CMK (cell line): ENCODE measurements at regions not wholly inside any gene's neighbourhood (a gene's known extent, or its start where the extent isn't known, plus 50 kb on each side); places are given as distances from the start of the nearest gene placed in this dataset.
"Not testable (repeated sequence)": the region's sequence is repeated elsewhere in the genome, so short reads cannot be mapped to it uniquely, and the experiment has no call there.

ENCODE experiments used
- DNase-seq: peaks from one replicate; pipeline ENCODE4 v3.0.0-alpha.2; 2010; ENCODE audit warnings: low read depth

- not testable (repeated sequence) for DNase-seq
These were observed 53.4 kb downstream of the AHSP start for GRCh38 chr16:31581065-31581464.

GRCh38 chr16:31601737-31602384 lies 74.2 kb downstream of the AHSP start:
- DNase-seq, result not testable (repeated sequence)

- DNase-seq, result no peak
These were observed 90.4 kb downstream of the AHSP start for GRCh38 chr16:31618130-31618529.

- DNase-seq, result no peak
These were observed 108.7 kb downstream of the AHSP start for GRCh38 chr16:31636433-31636832.

- DNase-seq, result no peak
These were observed 113.6 kb downstream of the AHSP start for GRCh38 chr16:31641279-31641678.

- DNase-seq, result not testable (repeated sequence)
These were observed 128.0 kb downstream of the AHSP start for GRCh38 chr16:31655674-31656073.

GRCh38 chr16:31664683-31665482 lies 137.2 kb downstream of the AHSP start:
- DNase-seq, result no peak

GRCh38 chr16:31674686-31675085 lies 147.0 kb downstream of the AHSP start:
- no peak for DNase-seq

- no peak for DNase-seq
These were observed 149.0 kb downstream of the AHSP start for GRCh38 chr16:31676731-31677130.

- DNase-seq, result no peak
These were observed 151.1 kb downstream of the AHSP start for GRCh38 chr16:31678649-31679325.

- not testable (repeated sequence) for DNase-seq
These were observed 161.6 kb downstream of the AHSP start for GRCh38 chr16:31689331-31689730.

- not testable (repeated sequence) for DNase-seq
These were observed 164.6 kb downstream of the AHSP start for GRCh38 chr16:31692338-31692737.

GRCh38 chr16:31693733-31694132 lies 166.0 kb downstream of the AHSP start:
- DNase-seq, result no peak

GRCh38 chr16:31694461-31694860 lies 166.8 kb downstream of the AHSP start:
- no peak for DNase-seq

GRCh38 chr16:31695667-31696066 lies 168.0 kb downstream of the AHSP start:
- peak; percentile 48 for DNase-seq

GRCh38 chr16:31696968-31697743 lies 169.5 kb downstream of the AHSP start:
- DNase-seq, result peak; percentile 26

GRCh38 chr16:31697744-31698125 lies 170.0 kb downstream of the AHSP start:
- DNase-seq, result no peak

GRCh38 chr16:31698901-31699300 lies 171.2 kb downstream of the AHSP start:
- DNase-seq, result no peak

- no peak for DNase-seq
These were observed 171.9 kb downstream of the AHSP start for GRCh38 chr16:31699601-31700000.

- DNase-seq, result no peak
These were observed 172.5 kb downstream of the AHSP start for GRCh38 chr16:31700200-31700529.

- no peak for DNase-seq
These were observed 172.8 kb upstream of the ZNF267 start for GRCh38 chr16:31700530-31701388.
